ENCODE measurements at regions not wholly inside any gene's neighbourhood (a gene's known extent, or its start where the extent isn't known, plus 50 kb on each side); places are given as distances from the start of the nearest gene placed in this dataset.

GRCh38 chr14:83799233-83799632 is 1730.7 kb upstream of the FLRT2 start:
- dilution Hi-C loops (cut with MboI; ENCODE audit: extremely low pct_ligation_motif_present, low sequenced_read_pairs), result no loop called here
- H3K9me3 ChIP-seq (replicated peaks; ENCODE audit: control insufficient read depth, insufficient read depth, low read length), result no peaks in the 10 kb centered on the region
- H3K4me1 ChIP-seq (ENCODE audit: control insufficient read depth, extremely low read depth, insufficient read depth, low read length), result no peaks in the 10 kb centered on the region
- POLR2A ChIA-PET, result no interaction called here
- no peaks in the 10 kb centered on the region for H3K27me3 ChIP-seq (ENCODE audit: control insufficient read depth in 2 of 2, insufficient read depth in 2 of 2, low read length in 2 of 2)
- no peaks in the 10 kb centered on the region for H4K20me1 ChIP-seq (replicated peaks; ENCODE audit: control insufficient read depth, extremely low read depth, insufficient read depth, low read length)
- H3K4me3 ChIP-seq (replicated peaks in 1 of 3; ENCODE audit: insufficient read depth in 1 of 3, low read depth in 1 of 3, low read length in 3 of 3), result no peak overlapping the region
- no peak overlapping the region for H3K27ac ChIP-seq (ENCODE audit: insufficient read depth, low read depth, low read length)
- CTCF ChIA-PET, result no interaction called here
- no peaks in the 10 kb centered on the region for H3K9me1 ChIP-seq (replicated peaks; ENCODE audit: control insufficient read depth, extremely low read depth, insufficient read depth, low read length)
- H3K9ac ChIP-seq (replicated peaks; ENCODE audit: extremely low read depth, insufficient read depth, low read length), result no peak overlapping the region
- no TSS peak for BruUV-seq (replicated peaks)
- DNase-seq (ENCODE audit: low read depth, low spot score) (no peak), FAIRE-seq (no peak)
- intact Hi-C loops (cut with micrococcal nuclease), result no loop called here
- no peaks in the 10 kb centered on the region for H3K36me3 ChIP-seq (ENCODE audit: control insufficient read depth in 2 of 2, extremely low read depth in 1 of 2, insufficient read depth in 2 of 2, low read length in 2 of 2)
- H3K79me2 ChIP-seq (ENCODE audit: control insufficient read depth, insufficient read depth, low read length), result no peaks in the 10 kb centered on the region
- H3K4me2 ChIP-seq (ENCODE audit: insufficient read depth, low read length), result no peak overlapping the region
- no peak overlapping the region for H2AFZ ChIP-seq (ENCODE audit: low read depth, low read length)
- TF ChIP-seq POLR2AphosphoS5 (IDR thresholded peaks at IDR 0.05; ENCODE audit: insufficient read depth, low read depth, low read length) (no peak), GATA2 (IDR thresholded peaks at IDR 0.05; ENCODE audit: insufficient read depth, insufficient read length, low read depth, low read length) (no peak), EZH2 (IDR thresholded peaks at IDR 0.05; ENCODE audit: borderline replicate concordance, low read depth, low read length, severe bottlenecking) (no peak), MYC (IDR thresholded peaks at IDR 0.05; ENCODE audit: low read depth, low read length) (no peak), FOS (IDR thresholded peaks at IDR 0.05; ENCODE audit: borderline replicate concordance, insufficient read depth, low read length) (no peak), POLR2A (IDR thresholded peaks at IDR 0.05; ENCODE audit: low read depth, low read length) (no peak), MAX (IDR thresholded peaks at IDR 0.05; ENCODE audit: insufficient read depth, insufficient read length) (no peak), CTCF (IDR thresholded peaks at IDR 0.05; ENCODE audit: extremely low read depth in 1 of 2, insufficient read depth in 1 of 2, low read depth in 1 of 2, low read length in 2 of 2) (no peak), JUN (IDR thresholded peaks at IDR 0.05; ENCODE audit: borderline replicate concordance, insufficient read depth, insufficient read length, low read depth) (no peak)
